K562 (cell line): ENCODE measurements at regions not wholly inside any gene's neighbourhood (a gene's known extent, or its start where the extent isn't known, plus 50 kb on each side); places are given as distances from the start of the nearest gene placed in this dataset.

Experiments
- ATAC-seq: fragments of 200-7000 bp; cut with Tn5 transposase; 3 replicates; pipeline ENCODE4 v1.9.1; 2020; ENCODE audit warnings: moderate library complexity
- BruUV-seq: library from RNA; stranded (reverse); fragments of 400-500 nt; replicated peaks from 2 replicates; lab custom pipeline; 2021; lab: Mats Ljungman, UMichigan
- CTCF ChIA-PET: fragments of 300-600 bp; formaldehyde crosslinking; extraction: SDS; loops from one replicate; lab custom pipeline; 2021; ENCODE audit warnings: low intra/inter-chr PET ratio; lab: Yijun Ruan, JAX
- POLR2A ChIA-PET: fragments of 300-600, 350-650 bp; sonication (Branson Sonifier 250); formaldehyde crosslinking; extraction: SDS; loops from one replicate; lab custom pipeline; 2021; ENCODE audit warnings: antibody characterized with exemption, inconsistent platforms; lab: Yijun Ruan, JAX
- DNase-seq, 4 experiments: peaks; one replicate each; pipeline versions ENCODE4 v3.0.0 to v3.0.0-alpha.2; 2011 to 2018; ENCODE audit warnings: low spot score in 3 of 4, mixed read lengths in 3 of 4; ENCODE audit errors: extremely low read depth in 1 of 4
- FAIRE-seq: peaks from 2 replicates; lab custom pipeline; 2011; peaks lifted over from hg19 to GRCh38; lab: Jason Lieb, UNC
- H2AFZ ChIP-seq: 2 replicates; pipeline ENCODE4 v1.6.0; 2011; ENCODE audit warnings: low read depth, low read length, control low read depth, inconsistent platforms
- H3K27ac ChIP-seq: fragments of 200-600 bp; 3 replicates; pipeline ENCODE4 v1.8.0; 2011; ENCODE audit warnings: low read depth, mild to moderate bottlenecking, control low read depth, inconsistent platforms, low read length, moderate library complexity, mixed read lengths; ENCODE audit errors: extremely low read depth
- H3K27me3 ChIP-seq, 2 experiments: fragments of 300-600 bp in 1 of 2; 2 replicates in 1 of 2; 3 replicates in 1 of 2; pipeline versions ENCODE4 v1.6.0 to v1.8.0; 2011; ENCODE audit warnings: inconsistent platforms in 2 of 2, low read length in 2 of 2, mild to moderate bottlenecking in 1 of 2, mixed read lengths in 1 of 2, moderate library complexity in 1 of 2; ENCODE audit not compliant: control insufficient read depth in 2 of 2, insufficient read depth in 2 of 2
- H3K36me3 ChIP-seq: fragments of 300-600 bp; 3 replicates; pipeline ENCODE4 v1.8.0; 2011; ENCODE audit warnings: mild to moderate bottlenecking, low read length, inconsistent platforms; ENCODE audit not compliant: control insufficient read depth, insufficient read depth
- H3K4me1 ChIP-seq, 2 experiments: fragments of 200-600 bp in 1 of 2; replicated peaks in 1 of 2; 2 replicates in 1 of 2; 3 replicates in 1 of 2; pipeline versions ENCODE4 v1.5.1 to v1.8.0; 2011; ENCODE audit warnings: inconsistent platforms in 2 of 2, low read length in 2 of 2, mild to moderate bottlenecking in 1 of 2, mixed read lengths in 1 of 2, moderate library complexity in 1 of 2; ENCODE audit not compliant: control insufficient read depth in 2 of 2, insufficient read depth in 2 of 2
- H3K4me2 ChIP-seq: 2 replicates; pipeline ENCODE4 v1.6.1; 2011; ENCODE audit warnings: low read length, control low read depth, inconsistent platforms, mixed read lengths; ENCODE audit not compliant: insufficient read depth
- H3K4me3 ChIP-seq: fragments of 200-600 bp; sonication (generic), shearing (Covaris generic); 2 replicates; pipeline ENCODE4 v1.5.1; 2016; ENCODE audit warnings: control low read depth, inconsistent platforms
- H3K79me2 ChIP-seq: fragments of 200-600 bp; 3 replicates; pipeline ENCODE4 v1.8.0; 2011; ENCODE audit warnings: low read length, inconsistent platforms; ENCODE audit not compliant: control insufficient read depth, insufficient read depth
- H3K9ac ChIP-seq, 2 experiments: 2 replicates each; pipeline versions ENCODE4 v1.6.0 to v1.6.1; 2011; ENCODE audit warnings: low read depth in 2 of 2, low read length in 2 of 2, control low read depth in 1 of 2, inconsistent platforms in 1 of 2, mild to moderate bottlenecking in 1 of 2, mixed read lengths in 1 of 2; ENCODE audit not compliant: insufficient read depth in 1 of 2
- H3K9me1 ChIP-seq: one replicate; pipeline ENCODE4 v1.6.0; 2011; ENCODE audit warnings: inconsistent platforms, mild to moderate bottlenecking, low read length, moderate library complexity; ENCODE audit not compliant: control insufficient read depth, insufficient read depth
- H3K9me3 ChIP-seq: replicated peaks from 2 replicates; pipeline ENCODE4 v1.5.1; 2011; ENCODE audit warnings: low read depth, low read length, inconsistent platforms; ENCODE audit not compliant: control insufficient read depth, insufficient read depth
- H4K20me1 ChIP-seq: replicated peaks from 2 replicates; pipeline ENCODE4 v1.6.1; 2011; ENCODE audit warnings: low read length, inconsistent platforms, mixed read lengths; ENCODE audit not compliant: control insufficient read depth, insufficient read depth
- ADNP ChIP-seq: fragments of 200-800 bp; sonication (Bioruptor generic); IDR thresholded peaks from 2 replicates; pipeline ENCODE4 v1.6.1; 2016; ENCODE audit warnings: missing genetic modification characterization, missing compliant biosample characterization
- MCM7 ChIP-seq, 2 experiments: fragments of 450-650 bp; IDR thresholded peaks; 2 replicates each; pipeline ENCODE4 v1.6.1; 2016 to 2018
- MLX ChIP-seq, 2 experiments: fragments of 450-650 bp in 1 of 2; sonication (generic) in 1 of 2; formaldehyde crosslinking; conservative IDR thresholded peaks; 2 replicates each; pipeline versions ENCODE4 v1.4.0 to v1.8.1; 2020 to 2022; ENCODE audit warnings: mild to moderate bottlenecking in 1 of 2, missing genetic modification reagents in 1 of 2
- POLR2AphosphoS5 ChIP-seq: IDR thresholded peaks from 2 replicates; pipeline ENCODE4 v1.6.1; 2011; ENCODE audit warnings: mild to moderate bottlenecking, low read depth, low read length, moderate library complexity; ENCODE audit not compliant: control insufficient read depth, insufficient read depth
- SAFB ChIP-seq: fragments of 200-400 bp; formaldehyde crosslinking; IDR thresholded peaks from 2 replicates; pipeline ENCODE4 v1.6.1; 2017; ENCODE audit warnings: low read depth, low read length, borderline replicate concordance
- SP2 ChIP-seq: IDR thresholded peaks from 2 replicates; pipeline ENCODE4 v1.6.1; 2011; ENCODE audit warnings: mild to moderate bottlenecking, low read depth, low read length, moderate library complexity; ENCODE audit not compliant: poor library complexity, severe bottlenecking; ENCODE audit errors: extremely low read depth
- ZBTB26 ChIP-seq: fragments of 450-650 bp; formaldehyde crosslinking; IDR thresholded peaks from 2 replicates; pipeline ENCODE4 v1.4.0; 2022; ENCODE audit warnings: missing genetic modification characterization
- ZNF316 ChIP-seq: fragments of 450-650 bp; IDR thresholded peaks from 2 replicates; pipeline ENCODE4 v1.6.1; 2016
- ZNF589 ChIP-seq: fragments of 200-800 bp; sonication (Bioruptor generic); IDR thresholded peaks from 2 replicates; pipeline ENCODE4 v1.6.1; 2016; ENCODE audit warnings: low read depth, missing genetic modification characterization, missing compliant biosample characterization
- ZNF699 ChIP-seq: fragments of 250-450 bp; sonication (Bioruptor Pico); IDR thresholded peaks from 2 replicates; pipeline ENCODE4 v1.8.0; 2021; ENCODE audit warnings: mild to moderate bottlenecking, moderate library complexity; ENCODE audit not compliant: insufficient replicate concordance
- WGBS: fragments of 100-300 bp; shearing (Covaris generic); methylation state at CpG from one replicate; pipeline ENCODE4 v1.1.6; 2016; ENCODE audit warnings: low coverage, mixed read lengths; ENCODE audit not compliant: insufficient coverage; ENCODE audit errors: missing lambda C conversion rate; 5-methylcytosine and 5-hydroxymethylcytosine counted together
- in situ Hi-C: fragments of 300-500 bp; cut with MboI; formaldehyde crosslinking; loops from 4 replicates; pipeline ENCODE4 v1.15.0; 2018; ENCODE audit warnings: inconsistent platforms, mixed read lengths
- intact Hi-C: fragments of 100-400 bp; cut with micrococcal nuclease; formaldehyde crosslinking; loops from 2 replicates; pipeline ENCODE4 v1.14.2; 2022

GRCh38 chr3:115322901-115323300 is 175.8 kb upstream of the ZBTB20 start (continued):
- TF ChIP-seq MLX (CRISPR knock-in tag; conservative IDR thresholded peaks at IDR 0.05) (no peak), MCM7 (IDR thresholded peaks at IDR 0.05) (no peak), SAFB (no peak), ZNF589 (no peak)

- ATAC-seq (no peak), DNase-seq (no peak), FAIRE-seq (no peak)
- ChIA-PET POLR2A (no interaction called here), CTCF (no interaction called here)
- Histone ChIP-seq H3K79me2 (no peaks in the 10 kb centered on the region), H3K9me1 (no peaks in the 10 kb centered on the region), H3K27me3 (no peaks in the 10 kb centered on the region), H3K9ac (no peak overlapping the region), H3K36me3 (no peaks in the 10 kb centered on the region), H4K20me1 (no peaks in the 10 kb centered on the region), H3K9me3 (no peaks in the 10 kb centered on the region), H3K4me3 (no peak overlapping the region), H2AFZ (no peak overlapping the region), H3K4me2 (no peak overlapping the region), H3K27ac (no peak overlapping the region), H3K4me1 (no peaks in the 10 kb centered on the region)
- intact Hi-C loops = no loop called here
- WGBS = 0% methylated on average over 2 of the region's 2 CpGs
- no TSS peak for BruUV-seq
- TF ChIP-seq ADNP (tag) (no peak), SP2 (no peak), ZBTB26 (CRISPR knock-in tag) (no peak), ZNF699 (CRISPR knock-in tag) (no peak), ZNF316 (peak; percentile 19; the same call in 1 of the 2 replicates), POLR2AphosphoS5 (no peak)
- in situ Hi-C loops = no loop called here
Observed at GRCh38 chr3:115323380-115323779, 176.3 kb upstream of the ZBTB20 start.
